SK-N-SH treated with all-trans-retinoic acid at 6 μM for 48 hours (cell line): ENCODE measurements at regions not wholly inside any gene's neighbourhood (a gene's known extent, or its start where the extent isn't known, plus 50 kb on each side); places are given as distances from the start of the nearest gene placed in this dataset.

Experiments
- SNAI2 ChIP-seq: fragments of 250-450 bp; sonication (Bioruptor Pico); IDR thresholded peaks from 2 replicates; pipeline ENCODE4 v1.5.0; 2020; ENCODE audit warnings: mild to moderate bottlenecking, moderate library complexity
- ZNF565 ChIP-seq: fragments of 450-650 bp; formaldehyde crosslinking; conservative IDR thresholded peaks from 2 replicates; pipeline ENCODE4 v1.5.0; 2020; ENCODE audit warnings: low read depth, mild to moderate bottlenecking, moderate library complexity
- ZNF70 ChIP-seq: fragments of 450-650 bp; formaldehyde crosslinking; IDR thresholded peaks from 2 replicates; pipeline ENCODE4 v1.5.0; 2020; ENCODE audit warnings: mild to moderate bottlenecking, moderate library complexity
- TF ChIP-seq, protein P1 (sequence below): fragments of 250-450 bp; sonication (Bioruptor Pico); IDR thresholded peaks from 2 replicates; pipeline ENCODE4 v1.8.0; 2021; ENCODE audit warnings: low read depth, mild to moderate bottlenecking, moderate library complexity, borderline replicate concordance

DNA sequence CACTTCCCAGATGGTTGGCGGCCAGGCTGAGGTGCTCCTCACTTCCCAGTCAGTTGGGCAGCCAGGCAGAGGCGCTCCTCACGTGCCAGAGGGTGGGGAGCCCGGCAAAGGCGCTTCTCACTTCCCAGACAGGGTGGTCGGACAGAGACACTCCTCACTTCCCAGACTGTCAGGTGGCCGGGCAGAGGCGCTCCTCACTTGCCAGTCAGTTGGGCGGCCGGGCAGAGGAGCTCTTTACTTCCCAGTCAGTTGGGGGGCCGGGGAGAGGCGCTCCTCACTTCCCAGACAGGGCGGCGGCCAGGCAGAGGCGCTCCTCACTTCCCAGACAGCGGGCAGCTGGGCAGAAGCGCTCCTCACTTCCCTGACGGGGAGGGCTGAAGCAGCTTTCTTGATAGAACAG, 143.0 kb upstream of the ARID2 start:
- TF ChIP-seq ZNF565 (CRISPR knock-in tag) (no peak), SNAI2 (CRISPR knock-in tag) (no peak), ZNF70 (CRISPR knock-in tag) (no peak)
- TF ChIP-seq, protein P1, sequence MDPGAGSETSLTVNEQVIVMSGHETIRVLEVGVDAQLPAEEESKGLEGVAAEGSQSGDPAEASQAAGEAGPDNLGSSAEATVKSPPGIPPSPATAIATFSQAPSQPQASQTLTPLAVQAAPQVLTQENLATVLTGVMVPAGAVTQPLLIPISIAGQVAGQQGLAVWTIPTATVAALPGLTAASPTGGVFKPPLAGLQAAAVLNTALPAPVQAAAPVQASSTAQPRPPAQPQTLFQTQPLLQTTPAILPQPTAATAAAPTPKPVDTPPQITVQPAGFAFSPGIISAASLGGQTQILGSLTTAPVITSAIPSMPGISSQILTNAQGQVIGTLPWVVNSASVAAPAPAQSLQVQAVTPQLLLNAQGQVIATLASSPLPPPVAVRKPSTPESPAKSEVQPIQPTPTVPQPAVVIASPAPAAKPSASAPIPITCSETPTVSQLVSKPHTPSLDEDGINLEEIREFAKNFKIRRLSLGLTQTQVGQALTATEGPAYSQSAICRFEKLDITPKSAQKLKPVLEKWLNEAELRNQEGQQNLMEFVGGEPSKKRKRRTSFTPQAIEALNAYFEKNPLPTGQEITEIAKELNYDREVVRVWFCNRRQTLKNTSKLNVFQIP (CRISPR knock-in tag): no peak
